ENCODE measurements at regions not wholly inside any gene's neighbourhood (a gene's known extent, or its start where the extent isn't known, plus 50 kb on each side); places are given as distances from the start of the nearest gene placed in this dataset.
A peak's percentile ranks its signal among the peaks of the same experiment; 100 is the strongest.

- no peak for DNase-seq
Measured at GRCh38 chr17:73938706-73939105, 264.8 kb upstream of the RPL38 start.

GRCh38 chr17:73939806-73940205 is 263.7 kb upstream of the RPL38 start:
- DNase-seq: no peak

- no peak for DNase-seq
Measured at GRCh38 chr17:73940511-73940910, 263.0 kb upstream of the RPL38 start.

- no peak for DNase-seq
Measured at GRCh38 chr17:73941919-73942530, 261.5 kb upstream of the RPL38 start.

GRCh38 chr17:73942703-73943415 is 260.6 kb upstream of the RPL38 start:
- DNase-seq: no peak

GRCh38 chr17:73943416-73944110 is 259.9 kb upstream of the RPL38 start:
- no peak for DNase-seq

- DNase-seq: no peak
Measured at GRCh38 chr17:73944366-73944765, 259.1 kb upstream of the RPL38 start.

- DNase-seq: no peak
Measured at GRCh38 chr17:73947281-73947965, 256.1 kb upstream of the RPL38 start.

GRCh38 chr17:73947966-73948355 is 255.5 kb upstream of the RPL38 start:
- no peak for DNase-seq

GRCh38 chr17:73949903-73950592 is 253.4 kb upstream of the RPL38 start:
- DNase-seq: no peak

- no peak for DNase-seq
Measured at GRCh38 chr17:73950593-73950914, 252.9 kb upstream of the RPL38 start.

- peak; percentile 28 for DNase-seq
Measured at GRCh38 chr17:73952082-73952479, 251.4 kb upstream of the RPL38 start.

- peak; percentile 15 for DNase-seq
Measured at GRCh38 chr17:73952480-73953205, 250.8 kb upstream of the RPL38 start.

GRCh38 chr17:73953206-73954033 is 250.1 kb upstream of the RPL38 start:
- no peak for DNase-seq

- DNase-seq: no peak
Measured at GRCh38 chr17:73954951-73955350, 248.5 kb upstream of the RPL38 start.

GRCh38 chr17:73955616-73956015 is 247.9 kb upstream of the RPL38 start:
- DNase-seq: no peak

GRCh38 chr17:73956169-73956568 is 247.3 kb upstream of the RPL38 start:
- DNase-seq: no peak

- peak; percentile 20 for DNase-seq
Measured at GRCh38 chr17:73956595-73957465, 246.6 kb upstream of the RPL38 start.

GRCh38 chr17:73957564-73957963 is 245.9 kb upstream of the RPL38 start:
- DNase-seq: no peak

- no peak for DNase-seq
Measured at GRCh38 chr17:73958453-73958852, 245.0 kb upstream of the RPL38 start.

All from NCI-H2227 treated with DMSO at 0.1 percent for 48 hours (cell line).